ENCODE measurements at regions not wholly inside any gene's neighbourhood (a gene's known extent, or its start where the extent isn't known, plus 50 kb on each side); places are given as distances from the start of the nearest gene placed in this dataset.
"Not testable (repeated sequence)": the region's sequence is repeated elsewhere in the genome, so short reads cannot be mapped to it uniquely, and the experiment has no call there.

GRCh38 chr9:42349181-42349580 is 165.7 kb downstream of the SPATA31A6 start:
- TF ChIP-seq, protein P1, sequence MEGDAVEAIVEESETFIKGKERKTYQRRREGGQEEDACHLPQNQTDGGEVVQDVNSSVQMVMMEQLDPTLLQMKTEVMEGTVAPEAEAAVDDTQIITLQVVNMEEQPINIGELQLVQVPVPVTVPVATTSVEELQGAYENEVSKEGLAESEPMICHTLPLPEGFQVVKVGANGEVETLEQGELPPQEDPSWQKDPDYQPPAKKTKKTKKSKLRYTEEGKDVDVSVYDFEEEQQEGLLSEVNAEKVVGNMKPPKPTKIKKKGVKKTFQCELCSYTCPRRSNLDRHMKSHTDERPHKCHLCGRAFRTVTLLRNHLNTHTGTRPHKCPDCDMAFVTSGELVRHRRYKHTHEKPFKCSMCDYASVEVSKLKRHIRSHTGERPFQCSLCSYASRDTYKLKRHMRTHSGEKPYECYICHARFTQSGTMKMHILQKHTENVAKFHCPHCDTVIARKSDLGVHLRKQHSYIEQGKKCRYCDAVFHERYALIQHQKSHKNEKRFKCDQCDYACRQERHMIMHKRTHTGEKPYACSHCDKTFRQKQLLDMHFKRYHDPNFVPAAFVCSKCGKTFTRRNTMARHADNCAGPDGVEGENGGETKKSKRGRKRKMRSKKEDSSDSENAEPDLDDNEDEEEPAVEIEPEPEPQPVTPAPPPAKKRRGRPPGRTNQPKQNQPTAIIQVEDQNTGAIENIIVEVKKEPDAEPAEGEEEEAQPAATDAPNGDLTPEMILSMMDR (IDR thresholded peaks at IDR 0.05), result not testable (repeated sequence)
- not testable (repeated sequence) for TF ChIP-seq POLR2AphosphoS5 (IDR thresholded peaks at IDR 0.05)

Data from stomach (tissue), 4 donors.